HUES64 (cell line): ENCODE measurements at regions not wholly inside any gene's neighbourhood (a gene's known extent, or its start where the extent isn't known, plus 50 kb on each side); places are given as distances from the start of the nearest gene placed in this dataset.
"Not testable (repeated sequence)": the region's sequence is repeated elsewhere in the genome, so short reads cannot be mapped to it uniquely, and the experiment has no call there.

Experiments
- H3K27ac ChIP-seq: 2 replicates; pipeline ENCODE4 v1.7.0; 2013; ENCODE audit warnings: low read depth, low read length, inconsistent platforms
- H3K27me3 ChIP-seq: 2 replicates; pipeline ENCODE4 v1.6.1; 2013; ENCODE audit warnings: mild to moderate bottlenecking, low read length; ENCODE audit not compliant: insufficient read depth
- H3K36me3 ChIP-seq: 2 replicates; pipeline ENCODE4 v1.6.1; 2013; ENCODE audit warnings: mild to moderate bottlenecking, low read length; ENCODE audit not compliant: insufficient read depth
- H3K4me1 ChIP-seq: 2 replicates; pipeline ENCODE4 v1.6.1; 2013; ENCODE audit warnings: mild to moderate bottlenecking, low read length, moderate library complexity; ENCODE audit not compliant: insufficient read depth
- H3K4me3 ChIP-seq: 2 replicates; pipeline ENCODE4 v1.5.1; 2013; ENCODE audit warnings: mild to moderate bottlenecking, low read length, moderate library complexity
- H3K9ac ChIP-seq: 2 replicates; pipeline ENCODE4 v1.6.1; 2013; ENCODE audit warnings: mild to moderate bottlenecking, low read depth, low read length
- H3K9me3 ChIP-seq: 2 replicates; pipeline ENCODE4 v1.6.1; 2013; ENCODE audit warnings: low read depth, low read length; ENCODE audit not compliant: insufficient read depth
- WGBS: fragments of 150-250, 120-280 bp; methylation state at CpG from one replicate; pipeline ENCODE4 v1.1.7; 2013; ENCODE audit warnings: missing lambda C conversion rate; 5-methylcytosine and 5-hydroxymethylcytosine counted together

GRCh38 chr5:3481175-3481574 lies 114.5 kb upstream of the IRX1 start:
- WGBS: 73% methylated on average over 3 of the region's 3 CpGs
- no peak overlapping the region for H3K4me3 ChIP-seq
- no peak overlapping the region for H3K9ac ChIP-seq
- no peaks in the 10 kb centered on the region for H3K27me3 ChIP-seq
- H3K36me3 ChIP-seq: no peaks in the 10 kb centered on the region
- no peaks in the 10 kb centered on the region for H3K4me1 ChIP-seq
- H3K9me3 ChIP-seq: no peaks in the 10 kb centered on the region
- no peak overlapping the region for H3K27ac ChIP-seq

GRCh38 chr5:3475674-3476073 lies 120.0 kb upstream of the IRX1 start:
- no peak overlapping the region for H3K9ac ChIP-seq
- H3K4me1 ChIP-seq: no peaks in the 10 kb centered on the region
- no peak overlapping the region for H3K27ac ChIP-seq
- no peaks in the 10 kb centered on the region for H3K27me3 ChIP-seq
- H3K4me3 ChIP-seq: no peak overlapping the region
- no peaks in the 10 kb centered on the region for H3K36me3 ChIP-seq
- 94% methylated on average over 1 of the region's 1 CpG for WGBS
- H3K9me3 ChIP-seq: no peaks in the 10 kb centered on the region

- H3K4me3 ChIP-seq: no peak overlapping the region
- H3K27me3 ChIP-seq: no peaks in the 10 kb centered on the region
- H3K9me3 ChIP-seq: peaks cover 11% of the 10 kb centered on the region
- H3K9ac ChIP-seq: no peak overlapping the region
- H3K27ac ChIP-seq: no peak overlapping the region
- no peaks in the 10 kb centered on the region for H3K36me3 ChIP-seq
- no peaks in the 10 kb centered on the region for H3K4me1 ChIP-seq
- WGBS: no CpG with 5 or more reads among the region's 1 CpG
These were observed 129.2 kb upstream of the IRX1 start for GRCh38 chr5:3466392-3466791.

GRCh38 chr5:3460416-3460815 lies 135.2 kb upstream of the IRX1 start:
- no peak overlapping the region for H3K4me3 ChIP-seq
- no peak overlapping the region for H3K27ac ChIP-seq
- no peaks in the 10 kb centered on the region for H3K4me1 ChIP-seq
- H3K9me3 ChIP-seq: no peaks in the 10 kb centered on the region
- H3K27me3 ChIP-seq: peaks cover under 1% of the 10 kb centered on the region; the same call in 1 of the 2 replicates
- WGBS: 95% methylated on average over 2 of the region's 2 CpGs
- H3K9ac ChIP-seq: no peak overlapping the region
- no peaks in the 10 kb centered on the region for H3K36me3 ChIP-seq

- no peaks in the 10 kb centered on the region for H3K4me1 ChIP-seq
- H3K36me3 ChIP-seq: no peaks in the 10 kb centered on the region
- H3K9me3 ChIP-seq: no peaks in the 10 kb centered on the region
- peaks cover 2% of the 10 kb centered on the region; the same call in 1 of the 2 replicates for H3K27me3 ChIP-seq
- 85% methylated on average over 14 of the region's 14 CpGs for WGBS
- no peak overlapping the region for H3K4me3 ChIP-seq
- H3K9ac ChIP-seq: no peak overlapping the region
- no peak overlapping the region for H3K27ac ChIP-seq
These were observed 139.4 kb upstream of the IRX1 start for GRCh38 chr5:3456121-3456681.

- WGBS: 96% methylated on average over 27 of the region's 27 CpGs
- not testable (repeated sequence) for H3K27me3 ChIP-seq
These were observed 141.6 kb upstream of the IRX1 start for GRCh38 chr5:3454028-3454427.

GRCh38 chr5:3452622-3453021 lies 143.0 kb upstream of the IRX1 start:
- Histone ChIP-seq H3K36me3 (no peaks in the 10 kb centered on the region), H3K9me3 (no peaks in the 10 kb centered on the region), H3K4me3 (no peak overlapping the region), H3K4me1 (no peaks in the 10 kb centered on the region), H3K9ac (no peak overlapping the region), H3K27me3 (peaks cover 2% of the 10 kb centered on the region; the same call in 1 of the 2 replicates), H3K27ac (no peak overlapping the region)
- WGBS: 92% methylated on average over 7 of the region's 7 CpGs

More at GRCh38 chr5:3454028-3454427, 141.6 kb upstream of the IRX1 start:
- H3K4me1 ChIP-seq, H3K9me3 ChIP-seq, H3K27ac ChIP-seq, H3K36me3 ChIP-seq, H3K4me3 ChIP-seq, H3K9ac ChIP-seq: not testable (repeated sequence)

- Histone ChIP-seq H3K27ac (no peak overlapping the region), H3K4me3 (no peak overlapping the region), H3K4me1 (no peaks in the 10 kb centered on the region), H3K9ac (no peak overlapping the region), H3K9me3 (no peaks in the 10 kb centered on the region), H3K27me3 (peaks cover 2% of the 10 kb centered on the region; the same call in 1 of the 2 replicates), H3K36me3 (no peaks in the 10 kb centered on the region)
- 96% methylated on average over 10 of the region's 10 CpGs for WGBS
These were observed 143.7 kb upstream of the IRX1 start for GRCh38 chr5:3451961-3452360.

- no peak overlapping the region for H3K4me3 ChIP-seq
- H3K27me3 ChIP-seq: no peaks in the 10 kb centered on the region
- no peak overlapping the region for H3K27ac ChIP-seq
- peaks cover 9% of the 10 kb centered on the region for H3K9me3 ChIP-seq
- H3K9ac ChIP-seq: no peak overlapping the region
- WGBS: 96% methylated on average over 3 of the region's 4 CpGs
- H3K4me1 ChIP-seq: no peaks in the 10 kb centered on the region
- no peaks in the 10 kb centered on the region for H3K36me3 ChIP-seq
These were observed 146.2 kb upstream of the IRX1 start for GRCh38 chr5:3449481-3449880.

GRCh38 chr5:3446410-3446809 lies 149.2 kb upstream of the IRX1 start:
- peaks cover 9% of the 10 kb centered on the region for H3K9me3 ChIP-seq
- no peak overlapping the region for H3K9ac ChIP-seq
- no peak overlapping the region for H3K4me3 ChIP-seq
- H3K4me1 ChIP-seq: no peaks in the 10 kb centered on the region
- no peaks in the 10 kb centered on the region for H3K36me3 ChIP-seq
- no peak overlapping the region for H3K27ac ChIP-seq
- no peaks in the 10 kb centered on the region for H3K27me3 ChIP-seq
- WGBS: 78% methylated on average over 3 of the region's 3 CpGs

- not testable (repeated sequence) for H3K27ac ChIP-seq, H3K4me1 ChIP-seq, H3K9ac ChIP-seq, H3K4me3 ChIP-seq, H3K27me3 ChIP-seq, H3K9me3 ChIP-seq, H3K36me3 ChIP-seq
These were observed 150.1 kb upstream of the IRX1 start for GRCh38 chr5:3445517-3445916.

GRCh38 chr5:3432135-3432534 lies 163.5 kb upstream of the IRX1 start:
- Histone ChIP-seq H3K27ac (no peak overlapping the region), H3K4me3 (no peak overlapping the region), H3K4me1 (no peaks in the 10 kb centered on the region; the same call in 1 of the 2 replicates), H3K9ac (no peak overlapping the region), H3K36me3 (no peaks in the 10 kb centered on the region), H3K27me3 (no peaks in the 10 kb centered on the region), H3K9me3 (no peaks in the 10 kb centered on the region)
- 92% methylated on average over 4 of the region's 4 CpGs for WGBS
